OCI-LY1 (cell line): ENCODE measurements at regions not wholly inside any gene's neighbourhood (a gene's known extent, or its start where the extent isn't known, plus 50 kb on each side); places are given as distances from the start of the nearest gene placed in this dataset.

Experiments
- H2AFZ ChIP-seq: fragments of 200-600 bp; sonication (generic), shearing (Covaris generic); 2 replicates; pipeline ENCODE4 v1.6.0; 2014; ENCODE audit warnings: antibody characterized with exemption, mild to moderate bottlenecking, low read length
- H3F3A ChIP-seq: fragments of 200-600 bp; sonication (generic), shearing (Covaris generic); 2 replicates; pipeline ENCODE4 v1.6.0; 2014; ENCODE audit warnings: mild to moderate bottlenecking, antibody characterized with exemption, low read length, moderate library complexity; ENCODE audit not compliant: insufficient read depth
- H3K27ac ChIP-seq: fragments of 200-600 bp; sonication (generic); 2 replicates; pipeline ENCODE4 v1.5.1; 2014; ENCODE audit warnings: low read length, mixed run types, mild to moderate bottlenecking, low read depth; ENCODE audit not compliant: poor library complexity, severe bottlenecking
- H3K27me3 ChIP-seq: fragments of 200-600 bp; sonication (generic); 2 replicates; pipeline ENCODE4 v1.6.0; 2014; ENCODE audit warnings: antibody characterized with exemption, mild to moderate bottlenecking, low read length, moderate library complexity; ENCODE audit not compliant: insufficient read depth
- H3K36me3 ChIP-seq: fragments of 200-600 bp; sonication (generic); 2 replicates; pipeline ENCODE4 v1.6.1; 2014; ENCODE audit warnings: mild to moderate bottlenecking, antibody characterized with exemption, low read length, moderate library complexity, mixed read lengths; ENCODE audit not compliant: insufficient read depth
- H3K4me1 ChIP-seq: fragments of 200-600 bp; sonication (generic); 2 replicates; pipeline ENCODE4 v1.5.1; 2014; ENCODE audit warnings: mild to moderate bottlenecking, low read length, moderate library complexity; ENCODE audit not compliant: insufficient read depth, severe bottlenecking
- H3K4me2 ChIP-seq: fragments of 200-600 bp; sonication (generic), shearing (Covaris generic); 2 replicates; pipeline ENCODE4 v1.6.1; 2014; ENCODE audit warnings: low read length
- H3K4me3 ChIP-seq: fragments of 200-600 bp; sonication (generic); 2 replicates; pipeline ENCODE4 v1.5.1; 2014; ENCODE audit warnings: low read length, low read depth, mild to moderate bottlenecking, mixed read lengths; ENCODE audit not compliant: poor library complexity, severe bottlenecking
- H3K79me2 ChIP-seq: fragments of 200-600 bp; shearing (Covaris generic); 2 replicates; pipeline ENCODE4 v1.6.1; 2016; ENCODE audit warnings: mixed run types, low read length, mixed read lengths; ENCODE audit not compliant: insufficient read depth
- H3K9ac ChIP-seq: fragments of 200-600 bp; sonication (generic), shearing (Covaris generic); 2 replicates; pipeline ENCODE4 v1.6.1; 2014; ENCODE audit warnings: mild to moderate bottlenecking, low read length, mixed read lengths
- H3K9me2 ChIP-seq: fragments of 200-600 bp; sonication (generic), shearing (Covaris generic); 2 replicates; pipeline ENCODE4 v1.6.1; 2014; ENCODE audit warnings: low read depth, mild to moderate bottlenecking, low read length, mixed read lengths
- H3K9me3 ChIP-seq: fragments of 200-600 bp; shearing (Covaris generic); 2 replicates; pipeline ENCODE4 v1.6.1; 2014; ENCODE audit warnings: low read length, mixed read lengths
- H4K20me1 ChIP-seq: fragments of 200-600 bp; sonication (generic), shearing (Covaris generic); 2 replicates; pipeline ENCODE4 v1.6.0; 2016; ENCODE audit warnings: mild to moderate bottlenecking, low read length; ENCODE audit not compliant: insufficient read depth
- EZH2 ChIP-seq: fragments of 200-600 bp; sonication (generic), shearing (Covaris generic); IDR thresholded peaks from 2 replicates; pipeline ENCODE4 v1.8.0; 2017; ENCODE audit warnings: borderline replicate concordance, mixed run types, mild to moderate bottlenecking, antibody characterized with exemption, low read length, moderate library complexity, mixed read lengths
- TF ChIP-seq, protein P1 (sequence below): fragments of 200-600 bp; sonication (generic), shearing (Covaris generic); IDR thresholded peaks from 2 replicates; pipeline ENCODE4 v1.5.1; 2017; ENCODE audit warnings: mild to moderate bottlenecking, antibody characterized with exemption, low read length, moderate library complexity, mixed read lengths

DNA sequence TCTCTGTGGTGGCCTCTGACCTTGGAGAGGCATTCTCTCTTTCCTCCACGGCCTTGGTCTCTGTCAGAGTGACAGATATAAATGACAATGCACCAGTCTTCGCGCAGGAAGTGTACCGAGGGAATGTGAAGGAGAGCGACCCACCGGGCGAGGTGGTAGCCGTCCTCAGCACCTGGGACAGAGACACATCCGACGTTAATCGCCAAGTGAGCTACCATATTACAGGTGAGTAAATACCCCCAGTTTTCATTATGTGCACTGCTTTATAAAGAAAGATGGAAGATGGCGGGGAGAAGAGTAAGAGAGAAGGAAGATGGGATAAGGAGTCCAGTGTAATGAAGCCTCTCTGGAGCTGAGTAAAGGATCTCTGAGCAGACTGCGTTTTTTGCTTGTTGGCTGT is 167.8 kb upstream of the MTNR1B start:
- Histone ChIP-seq H3K9me2 (no peaks in the 10 kb centered on the region), H2AFZ (no peak overlapping the region), H3K36me3 (no peaks in the 10 kb centered on the region), H3K27ac (no peak overlapping the region), H3K79me2 (no peaks in the 10 kb centered on the region), H3K9me3 (no peaks in the 10 kb centered on the region), H3K4me1 (no peaks in the 10 kb centered on the region), H4K20me1 (no peaks in the 10 kb centered on the region), H3K4me2 (no peak overlapping the region), H3F3A (no peaks in the 10 kb centered on the region), H3K9ac (no peak overlapping the region), H3K4me3 (no peak overlapping the region), H3K27me3 (no peaks in the 10 kb centered on the region)
- TF ChIP-seq, protein P1, sequence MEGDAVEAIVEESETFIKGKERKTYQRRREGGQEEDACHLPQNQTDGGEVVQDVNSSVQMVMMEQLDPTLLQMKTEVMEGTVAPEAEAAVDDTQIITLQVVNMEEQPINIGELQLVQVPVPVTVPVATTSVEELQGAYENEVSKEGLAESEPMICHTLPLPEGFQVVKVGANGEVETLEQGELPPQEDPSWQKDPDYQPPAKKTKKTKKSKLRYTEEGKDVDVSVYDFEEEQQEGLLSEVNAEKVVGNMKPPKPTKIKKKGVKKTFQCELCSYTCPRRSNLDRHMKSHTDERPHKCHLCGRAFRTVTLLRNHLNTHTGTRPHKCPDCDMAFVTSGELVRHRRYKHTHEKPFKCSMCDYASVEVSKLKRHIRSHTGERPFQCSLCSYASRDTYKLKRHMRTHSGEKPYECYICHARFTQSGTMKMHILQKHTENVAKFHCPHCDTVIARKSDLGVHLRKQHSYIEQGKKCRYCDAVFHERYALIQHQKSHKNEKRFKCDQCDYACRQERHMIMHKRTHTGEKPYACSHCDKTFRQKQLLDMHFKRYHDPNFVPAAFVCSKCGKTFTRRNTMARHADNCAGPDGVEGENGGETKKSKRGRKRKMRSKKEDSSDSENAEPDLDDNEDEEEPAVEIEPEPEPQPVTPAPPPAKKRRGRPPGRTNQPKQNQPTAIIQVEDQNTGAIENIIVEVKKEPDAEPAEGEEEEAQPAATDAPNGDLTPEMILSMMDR = no peak
- TF ChIP-seq EZH2 = no peak

DNA sequence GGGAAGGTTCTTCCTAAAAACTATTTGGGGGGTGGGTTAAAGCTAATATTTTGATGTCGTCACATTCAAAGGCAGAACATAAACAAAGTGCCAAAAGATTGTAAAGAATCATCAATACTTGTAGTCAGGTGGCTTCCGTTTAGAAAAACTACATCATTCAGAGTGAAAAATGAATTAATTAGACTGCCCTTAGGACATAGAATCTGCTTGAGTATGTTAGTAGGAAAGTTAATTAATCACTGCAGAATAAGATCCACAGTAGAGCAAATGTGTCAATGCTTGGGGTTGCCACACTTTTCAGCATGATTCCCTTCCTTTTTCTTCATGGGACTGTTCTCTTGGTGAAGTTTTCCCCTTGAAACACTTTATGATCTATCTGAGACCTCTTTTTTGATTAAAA is 166.8 kb upstream of the MTNR1B start:
- Histone ChIP-seq H3K4me2 (no peak overlapping the region), H3K9me3 (no peaks in the 10 kb centered on the region), H3K27ac (no peak overlapping the region), H3K4me3 (no peak overlapping the region), H3K79me2 (no peaks in the 10 kb centered on the region), H3K9me2 (no peaks in the 10 kb centered on the region), H2AFZ (no peak overlapping the region), H3K4me1 (no peaks in the 10 kb centered on the region), H3K27me3 (no peaks in the 10 kb centered on the region), H3K9ac (no peak overlapping the region), H3F3A (no peaks in the 10 kb centered on the region), H3K36me3 (no peaks in the 10 kb centered on the region), H4K20me1 (no peaks in the 10 kb centered on the region)
- no peak for TF ChIP-seq EZH2
- TF ChIP-seq, protein P1 = no peak

- TF ChIP-seq, protein P1 = no peak
- no peak for TF ChIP-seq EZH2
- no peaks in the 10 kb centered on the region for H3K79me2 ChIP-seq
- H3K9me3 ChIP-seq = no peaks in the 10 kb centered on the region
- H3K27ac ChIP-seq = no peak overlapping the region
- no peaks in the 10 kb centered on the region for H3K36me3 ChIP-seq
- no peaks in the 10 kb centered on the region for H3K9me2 ChIP-seq
- no peak overlapping the region for H2AFZ ChIP-seq
- H3F3A ChIP-seq = no peaks in the 10 kb centered on the region
- H3K4me1 ChIP-seq = no peaks in the 10 kb centered on the region
- H3K9ac ChIP-seq = no peak overlapping the region
- no peak overlapping the region for H3K4me2 ChIP-seq
- no peak overlapping the region for H3K4me3 ChIP-seq
- H3K27me3 ChIP-seq = no peaks in the 10 kb centered on the region
- no peaks in the 10 kb centered on the region for H4K20me1 ChIP-seq
These were observed 166.1 kb upstream of the MTNR1B start for GRCh38 chr11:92803391-92803790.
